ENCODE measurements at regions not wholly inside any gene's neighbourhood (a gene's known extent, or its start where the extent isn't known, plus 50 kb on each side); places are given as distances from the start of the nearest gene placed in this dataset.

DNA sequence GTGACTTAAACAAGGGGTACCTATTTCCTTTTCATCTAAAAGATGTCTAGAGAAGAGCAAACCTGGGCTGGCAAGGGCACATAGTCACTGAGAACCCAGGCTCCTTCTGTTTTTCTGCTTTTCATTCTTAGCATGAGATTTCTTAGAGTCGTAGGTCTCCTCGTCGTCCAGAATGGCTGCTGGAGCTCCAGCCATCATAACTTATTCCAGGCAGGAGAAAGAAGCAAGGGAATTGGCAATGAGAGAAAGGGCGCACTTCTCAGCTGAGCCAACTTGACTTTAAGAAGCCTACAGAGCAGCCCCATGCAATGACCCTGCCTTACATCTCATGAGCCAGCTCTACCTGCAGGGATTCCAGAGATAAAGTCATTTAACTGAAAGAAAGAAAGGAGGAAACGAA lies 213.4 kb downstream of the BMP7 start:
- no peak for DNase-seq (ENCODE audit: low read depth, low spot score)
- no peaks in the 10 kb centered on the region for H3K36me3 Mint-ChIP-seq (ENCODE audit: low read depth)
- TF ChIP-seq, protein P1, sequence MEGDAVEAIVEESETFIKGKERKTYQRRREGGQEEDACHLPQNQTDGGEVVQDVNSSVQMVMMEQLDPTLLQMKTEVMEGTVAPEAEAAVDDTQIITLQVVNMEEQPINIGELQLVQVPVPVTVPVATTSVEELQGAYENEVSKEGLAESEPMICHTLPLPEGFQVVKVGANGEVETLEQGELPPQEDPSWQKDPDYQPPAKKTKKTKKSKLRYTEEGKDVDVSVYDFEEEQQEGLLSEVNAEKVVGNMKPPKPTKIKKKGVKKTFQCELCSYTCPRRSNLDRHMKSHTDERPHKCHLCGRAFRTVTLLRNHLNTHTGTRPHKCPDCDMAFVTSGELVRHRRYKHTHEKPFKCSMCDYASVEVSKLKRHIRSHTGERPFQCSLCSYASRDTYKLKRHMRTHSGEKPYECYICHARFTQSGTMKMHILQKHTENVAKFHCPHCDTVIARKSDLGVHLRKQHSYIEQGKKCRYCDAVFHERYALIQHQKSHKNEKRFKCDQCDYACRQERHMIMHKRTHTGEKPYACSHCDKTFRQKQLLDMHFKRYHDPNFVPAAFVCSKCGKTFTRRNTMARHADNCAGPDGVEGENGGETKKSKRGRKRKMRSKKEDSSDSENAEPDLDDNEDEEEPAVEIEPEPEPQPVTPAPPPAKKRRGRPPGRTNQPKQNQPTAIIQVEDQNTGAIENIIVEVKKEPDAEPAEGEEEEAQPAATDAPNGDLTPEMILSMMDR (conservative IDR thresholded peaks at IDR 0.05): no peak
- H3K4me3 Mint-ChIP-seq: no peak overlapping the region
- no peak overlapping the region for H3K27ac Mint-ChIP-seq (ENCODE audit: unreplicated experiment)
- peaks cover 4% of the 10 kb centered on the region for H3K4me1 Mint-ChIP-seq
- no peaks in the 10 kb centered on the region for H3K9me3 Mint-ChIP-seq
- peaks cover 11% of the 10 kb centered on the region for H3K27me3 Mint-ChIP-seq (ENCODE audit: low read depth)

DNA sequence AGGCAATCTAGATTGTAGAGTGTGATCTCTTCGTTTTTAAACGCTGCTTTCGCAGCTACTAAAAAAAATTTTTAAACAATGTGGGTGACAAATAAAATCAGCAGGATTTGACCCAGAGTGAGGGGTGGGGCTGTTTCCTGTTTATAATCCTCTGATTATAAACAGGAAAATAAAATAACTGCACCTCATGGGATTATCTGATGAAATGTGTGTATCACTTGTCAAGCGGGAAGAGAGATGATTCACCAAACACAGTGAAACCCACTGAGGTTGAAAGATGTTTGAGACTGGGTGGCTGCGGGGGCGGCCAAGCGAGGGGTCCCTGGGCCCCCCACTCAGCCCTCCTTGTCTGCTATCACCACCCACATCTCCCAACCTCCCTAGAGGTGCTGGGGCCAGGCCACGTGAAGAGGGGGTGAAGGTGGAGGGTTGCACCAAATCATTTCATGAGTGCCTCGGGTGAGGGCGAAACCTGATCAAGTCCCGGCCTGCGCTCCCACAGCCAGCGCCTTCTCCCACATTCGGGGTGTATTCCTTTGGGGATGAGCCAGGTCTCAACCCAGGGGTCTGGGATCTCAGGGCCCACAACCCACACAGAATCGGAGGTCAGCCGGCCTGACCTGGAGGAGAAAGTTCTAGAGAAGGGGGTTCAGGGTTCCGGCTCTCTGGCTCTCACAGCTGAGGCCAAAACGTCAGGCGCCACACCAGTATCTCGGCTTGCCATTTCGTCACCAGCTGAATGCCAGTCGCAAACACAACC lies 212.5 kb downstream of the BMP7 start:
- H3K9me3 Mint-ChIP-seq: no peaks in the 10 kb centered on the region
- no peak overlapping the region for H3K4me3 Mint-ChIP-seq
- TF ChIP-seq, protein P1 (conservative IDR thresholded peaks at IDR 0.05): no peak
- H3K36me3 Mint-ChIP-seq (ENCODE audit: low read depth): no peaks in the 10 kb centered on the region
- DNase-seq (ENCODE audit: low read depth, low spot score): no peak
- peaks cover 18% of the 10 kb centered on the region for H3K27me3 Mint-ChIP-seq (ENCODE audit: low read depth)
- H3K4me1 Mint-ChIP-seq: peaks cover 4% of the 10 kb centered on the region
- H3K27ac Mint-ChIP-seq (ENCODE audit: unreplicated experiment): no peak overlapping the region

DNA sequence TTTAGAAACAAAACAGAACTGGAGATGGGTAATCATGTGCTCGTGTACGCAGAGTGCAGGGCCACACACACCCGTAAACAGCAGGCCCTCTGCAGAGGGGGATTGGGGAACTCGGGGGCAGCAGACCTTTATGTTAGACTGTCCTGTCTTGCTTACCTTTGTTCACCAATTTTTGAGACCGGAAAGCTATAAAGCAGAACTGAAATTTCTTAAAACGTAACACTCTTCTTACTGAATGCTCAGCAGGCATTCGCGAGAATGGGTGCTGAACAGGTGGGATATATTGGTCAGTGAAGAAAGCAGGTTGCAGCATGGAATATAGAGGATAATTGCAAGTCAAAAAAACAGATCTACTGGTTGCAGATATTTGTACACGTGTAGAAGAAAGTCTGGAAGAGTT lies 211.1 kb downstream of the BMP7 start:
- peaks cover 4% of the 10 kb centered on the region for H3K4me1 Mint-ChIP-seq
- no peak overlapping the region for H3K4me3 Mint-ChIP-seq
- H3K27ac Mint-ChIP-seq (ENCODE audit: unreplicated experiment): no peak overlapping the region
- no peaks in the 10 kb centered on the region for H3K36me3 Mint-ChIP-seq (ENCODE audit: low read depth)
- no peaks in the 10 kb centered on the region for H3K9me3 Mint-ChIP-seq
- no peak for DNase-seq (ENCODE audit: low read depth, low spot score)
- H3K27me3 Mint-ChIP-seq (ENCODE audit: low read depth): peaks cover 29% of the 10 kb centered on the region
- TF ChIP-seq, protein P1 (conservative IDR thresholded peaks at IDR 0.05): no peak

DNA sequence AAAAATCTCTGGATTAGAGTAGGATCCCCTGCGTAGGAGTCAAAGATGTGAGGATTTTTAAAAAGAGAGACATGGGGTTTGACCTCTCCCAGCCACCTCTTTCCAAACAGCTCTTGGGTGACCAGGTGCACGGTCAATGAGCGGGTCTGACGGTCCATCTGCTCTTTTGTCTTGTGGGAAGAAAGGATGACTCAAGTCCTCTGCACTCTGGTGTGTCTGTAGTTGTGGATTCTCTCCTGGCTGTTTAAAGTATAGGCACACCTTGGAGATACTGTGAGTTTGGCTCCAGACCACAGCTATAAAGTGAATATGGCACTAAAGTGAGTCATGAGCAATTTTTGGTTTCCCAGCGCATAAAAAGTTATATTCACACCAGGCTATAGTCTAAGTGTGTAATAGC lies 209.8 kb downstream of the BMP7 start:
- DNase-seq (ENCODE audit: low read depth, low spot score): no peak
- peaks cover 40% of the 10 kb centered on the region for H3K27me3 Mint-ChIP-seq (ENCODE audit: low read depth)
- H3K9me3 Mint-ChIP-seq: no peaks in the 10 kb centered on the region
- H3K4me1 Mint-ChIP-seq: peaks cover 4% of the 10 kb centered on the region
- H3K36me3 Mint-ChIP-seq (ENCODE audit: low read depth): no peaks in the 10 kb centered on the region
- TF ChIP-seq, protein P1 (conservative IDR thresholded peaks at IDR 0.05): no peak
- no peak overlapping the region for H3K27ac Mint-ChIP-seq (ENCODE audit: unreplicated experiment)
- H3K4me3 Mint-ChIP-seq: no peak overlapping the region

DNA sequence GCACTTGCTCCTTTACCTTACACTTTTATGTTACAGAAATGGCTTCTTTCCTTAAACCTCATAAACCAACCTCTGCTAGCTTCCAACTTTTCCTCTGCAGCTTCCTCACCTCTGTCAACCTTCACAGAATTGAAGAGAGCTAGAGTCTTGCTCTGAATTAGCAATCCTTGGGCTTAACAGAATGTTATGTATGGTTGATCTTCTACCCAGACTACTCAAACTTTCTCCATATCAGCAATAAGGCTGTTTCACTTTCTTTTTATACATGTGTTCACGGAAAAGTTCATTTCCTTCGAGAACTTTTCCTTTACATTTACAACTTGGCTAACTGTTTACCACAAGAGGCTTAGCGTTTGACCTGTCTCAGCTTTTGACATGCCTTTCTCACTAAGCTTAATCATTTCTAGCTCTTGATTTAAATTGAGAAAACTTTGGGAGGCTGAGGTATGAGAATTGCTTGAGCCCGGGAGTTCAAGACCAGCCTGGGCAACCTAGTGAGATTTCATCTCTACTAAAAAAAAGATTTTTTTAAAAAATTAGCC lies 207.3 kb downstream of the BMP7 start:
- Mint-ChIP-seq H3K27ac (ENCODE audit: unreplicated experiment) (no peak overlapping the region), H3K4me3 (no peak overlapping the region), H3K4me1 (peaks cover 4% of the 10 kb centered on the region), H3K27me3 (ENCODE audit: low read depth) (peaks cover 55% of the 10 kb centered on the region), H3K9me3 (no peaks in the 10 kb centered on the region), H3K36me3 (ENCODE audit: low read depth) (no peaks in the 10 kb centered on the region)
- TF ChIP-seq, protein P1 (conservative IDR thresholded peaks at IDR 0.05): no peak
- DNase-seq (ENCODE audit: low read depth, low spot score): no peak
